Dermis microvascular lymphatic vessel endothelial cell (primary cell): ENCODE measurements at regions not wholly inside any gene's neighbourhood (a gene's known extent, or its start where the extent isn't known, plus 50 kb on each side); places are given as distances from the start of the nearest gene placed in this dataset.
A peak's percentile ranks its signal among the peaks of the same experiment; 100 is the strongest.

Experiments
- DNase-seq, 2 donors: peaks; one replicate each; pipeline versions ENCODE4 v3.0.0 to v3.0.0-alpha.2; 2010; ENCODE audit warnings: low read depth in 2 of 2

DNA sequence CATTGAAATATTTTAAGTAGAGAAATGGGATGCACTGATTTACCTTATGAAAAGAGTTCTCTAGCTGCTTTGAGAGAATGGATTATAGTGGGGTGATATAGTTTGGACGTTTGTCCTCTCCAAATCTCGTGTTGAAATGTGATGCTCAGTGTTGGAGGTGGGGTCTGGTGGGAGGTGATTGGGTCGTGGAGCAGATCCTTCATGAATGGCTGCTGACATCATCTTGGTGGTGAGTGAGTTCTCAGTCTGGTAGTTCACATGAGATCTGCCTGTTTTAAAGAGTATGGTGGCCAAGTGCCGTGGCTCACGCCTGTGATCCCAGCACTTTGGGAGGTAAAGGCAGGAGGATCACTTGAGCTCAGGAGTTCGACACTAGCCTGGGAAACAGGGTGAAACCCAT lies 58.7 kb upstream of the SH3RF3 start:
- DNase-seq: no peak

DNA sequence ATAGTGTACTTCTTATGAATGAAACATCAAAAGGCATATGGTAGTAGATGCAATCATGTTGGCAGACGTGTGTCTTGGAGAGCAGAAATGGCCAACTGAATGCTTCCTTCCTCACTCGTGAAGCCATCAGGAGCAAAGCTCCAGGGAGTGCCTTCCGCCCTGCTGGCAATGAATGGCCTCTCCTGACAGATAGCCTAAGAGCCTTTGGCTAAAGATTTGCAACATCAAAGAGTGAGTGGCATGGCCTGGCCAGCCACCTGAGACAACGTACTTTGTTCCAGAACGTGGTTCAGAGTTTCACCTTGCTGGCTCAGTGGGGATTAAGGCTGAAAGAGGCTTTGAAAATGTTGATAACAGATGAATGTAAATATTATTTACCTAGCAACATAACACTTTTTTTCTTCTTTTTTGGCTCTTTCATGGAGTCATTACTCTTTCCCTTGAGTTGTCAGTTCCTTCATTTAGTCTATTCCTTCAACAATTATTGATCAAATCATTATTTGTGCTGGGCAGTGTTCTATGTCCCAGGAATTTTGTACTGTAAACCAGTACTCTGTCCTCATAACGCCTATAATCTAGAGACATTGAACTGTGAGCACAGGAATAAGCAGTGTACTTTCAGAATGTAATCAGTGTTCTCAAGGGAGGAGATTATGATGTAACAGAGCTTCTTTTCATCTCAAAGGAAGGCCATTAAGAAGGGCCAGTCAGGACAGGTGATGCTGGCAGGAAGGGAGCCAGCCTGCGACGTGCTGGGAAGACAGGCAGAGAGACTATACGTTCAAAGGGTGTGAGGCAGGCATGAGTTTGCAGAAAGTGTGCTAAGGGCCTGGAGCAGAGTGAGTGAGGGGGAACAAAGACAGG lies 59.4 kb upstream of the SH3RF3 start:
- no peak for DNase-seq

- DNase-seq: no peak
These were observed 60.2 kb upstream of the SH3RF3 start for GRCh38 chr2:109068811-109069210.

DNA sequence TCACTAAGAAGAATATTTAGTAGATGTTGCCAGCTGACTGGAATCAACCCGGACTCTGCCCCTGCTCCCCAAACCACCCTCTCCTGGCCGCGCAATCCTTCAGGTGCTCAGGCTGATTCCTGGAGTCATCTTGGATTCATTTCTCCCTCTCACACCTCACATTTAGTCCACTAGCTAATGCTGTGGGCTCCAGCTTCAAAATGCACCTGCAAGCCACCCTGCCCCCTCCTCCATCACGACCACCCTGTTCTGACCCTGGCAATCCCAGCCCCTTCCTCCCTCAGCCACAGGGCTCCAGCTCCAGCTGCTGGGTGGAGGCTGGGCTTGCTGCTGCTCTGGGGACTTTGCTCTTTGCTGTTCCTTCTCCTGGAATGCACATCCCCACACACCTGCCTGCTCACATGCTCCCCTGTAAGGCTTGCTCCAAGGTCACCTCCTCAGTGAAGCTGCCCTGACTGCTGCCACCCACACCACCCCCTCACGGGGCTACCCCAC lies 61.3 kb upstream of the SH3RF3 start:
- DNase-seq: no peak

DNA sequence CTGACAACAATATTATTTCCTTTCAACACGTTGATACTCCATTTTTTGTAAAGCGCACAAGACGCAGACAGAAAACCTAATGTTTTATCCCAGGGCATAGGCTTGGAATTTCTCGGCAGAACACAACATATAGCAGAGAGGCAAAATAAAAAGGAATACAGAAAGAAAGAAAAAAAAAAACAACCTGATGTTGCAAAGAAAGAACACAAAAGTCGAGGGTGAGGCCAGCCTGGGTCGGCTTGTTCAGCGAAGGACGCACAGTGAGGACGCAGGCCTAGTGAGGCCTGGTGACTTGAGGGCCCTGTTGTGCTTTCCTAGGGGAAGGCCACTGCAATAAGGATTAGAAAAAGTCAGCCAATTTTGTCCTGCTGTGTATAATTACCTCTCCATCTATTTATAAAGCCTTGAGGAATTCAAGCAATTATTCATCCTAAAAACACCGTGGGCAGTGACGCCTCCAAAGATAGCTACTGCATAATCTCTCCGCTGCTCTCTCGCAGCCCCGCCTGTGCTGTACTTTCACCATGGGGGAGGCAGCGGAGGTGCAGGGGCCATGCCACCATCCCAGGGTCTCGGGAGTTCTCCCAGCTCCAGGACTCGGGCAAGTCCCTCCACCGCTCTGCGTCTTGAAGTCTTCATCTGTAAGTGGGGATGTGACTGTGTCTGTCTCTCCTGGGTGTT lies 61.9 kb upstream of the SH3RF3 start:
- no peak for DNase-seq

- no peak for DNase-seq
These were observed 62.5 kb upstream of the SH3RF3 start for GRCh38 chr2:109066501-109066900.

DNA sequence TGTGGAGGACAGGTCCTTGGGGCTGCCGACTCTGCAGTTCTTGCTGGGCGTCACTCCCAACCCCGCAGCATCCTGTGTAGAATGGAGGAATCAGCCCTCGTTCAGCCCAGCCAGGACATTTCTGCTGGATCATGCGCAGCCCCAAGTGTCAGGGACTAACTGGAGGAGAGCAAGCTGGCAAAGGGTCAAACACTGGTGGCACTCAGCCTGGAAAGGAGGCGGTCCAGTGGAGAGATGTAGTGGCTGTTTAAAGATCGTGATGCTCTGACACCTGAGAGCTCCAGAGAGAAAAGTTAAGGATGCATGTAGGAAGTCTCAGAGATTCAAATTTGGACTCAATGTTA lies 63.6 kb upstream of the SH3RF3 start:
- no peak for DNase-seq

- no peak for DNase-seq
These were observed 64.2 kb upstream of the SH3RF3 start for GRCh38 chr2:109064660-109065390.

GRCh38 chr2:109062859-109063700 lies 65.9 kb upstream of the SH3RF3 start:
- no peak for DNase-seq

- no peak for DNase-seq
These were observed 66.7 kb upstream of the SH3RF3 start for GRCh38 chr2:109062145-109062858.

DNA sequence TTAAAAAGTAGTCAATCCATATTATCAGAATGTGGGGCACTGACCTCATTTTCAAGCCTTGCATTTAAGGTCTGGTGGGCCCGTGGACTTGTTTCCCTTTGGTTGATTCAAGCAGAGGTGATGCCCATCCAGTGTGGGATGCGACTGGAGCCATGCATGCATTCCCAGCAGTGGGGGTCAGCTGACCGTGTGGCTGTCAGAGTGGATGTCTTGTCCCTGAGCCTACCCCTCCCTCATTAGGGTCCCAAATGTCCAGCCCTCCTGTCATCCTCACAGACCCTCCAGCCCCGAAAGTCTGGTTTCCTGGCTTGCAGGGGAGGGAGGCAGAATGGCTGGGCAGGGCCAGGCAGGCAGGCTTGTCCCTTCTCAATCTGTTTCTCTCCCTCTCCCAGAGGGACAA lies 67.3 kb upstream of the SH3RF3 start:
- no peak for DNase-seq

- DNase-seq: no peak
These were observed 68.5 kb upstream of the SH3RF3 start for GRCh38 chr2:109060496-109060895.

GRCh38 chr2:109059474-109060165 lies 69.4 kb upstream of the SH3RF3 start:
- no peak for DNase-seq

GRCh38 chr2:109058802-109059201 lies 69.8 kb upstream of the EDAR start:
- no peak for DNase-seq

DNA sequence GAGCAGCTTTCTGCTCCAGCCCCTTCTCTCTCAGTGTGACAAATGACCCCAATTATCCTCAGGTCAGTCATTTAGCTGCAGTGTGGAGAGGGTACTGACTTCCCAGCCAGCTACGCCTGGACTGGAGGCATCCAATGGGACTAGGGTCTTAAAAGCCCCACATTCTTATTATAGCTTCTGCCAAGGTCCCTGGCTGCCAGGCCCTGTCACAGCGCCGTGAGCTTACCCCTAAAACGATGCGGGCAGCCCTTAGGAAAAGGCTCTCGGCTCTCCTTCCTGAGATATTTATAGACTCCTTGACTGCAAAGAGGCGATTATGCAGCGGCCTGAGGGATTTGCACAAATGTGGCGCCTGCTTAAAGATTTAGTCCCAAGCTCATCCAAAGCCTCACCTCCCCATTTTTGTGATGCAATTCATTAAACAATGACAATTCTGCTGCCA lies 69.2 kb upstream of the EDAR start:
- DNase-seq: no peak

DNA sequence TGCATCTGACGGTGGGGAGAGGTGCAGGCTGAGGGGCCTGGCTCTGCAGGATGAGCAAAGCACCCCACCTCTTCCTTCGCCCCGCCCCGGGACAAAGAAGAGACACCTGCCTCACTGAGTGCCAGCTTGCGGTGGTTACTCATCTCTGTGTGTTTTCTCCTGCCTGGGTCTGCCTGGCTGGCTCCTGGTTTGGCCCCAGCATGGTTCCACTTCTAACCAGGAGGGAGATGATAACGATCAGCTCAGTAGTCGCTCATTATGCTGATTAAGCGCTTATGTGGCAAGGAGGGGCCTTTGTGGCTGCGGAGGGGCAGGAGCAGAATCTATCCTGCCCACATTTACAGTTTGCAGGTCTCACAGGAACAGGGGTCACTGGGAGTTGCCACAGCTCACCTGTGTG lies 68.7 kb upstream of the EDAR start:
- no peak for DNase-seq

- DNase-seq: no peak
These were observed 66.4 kb upstream of the EDAR start for GRCh38 chr2:109055435-109055834.

DNA sequence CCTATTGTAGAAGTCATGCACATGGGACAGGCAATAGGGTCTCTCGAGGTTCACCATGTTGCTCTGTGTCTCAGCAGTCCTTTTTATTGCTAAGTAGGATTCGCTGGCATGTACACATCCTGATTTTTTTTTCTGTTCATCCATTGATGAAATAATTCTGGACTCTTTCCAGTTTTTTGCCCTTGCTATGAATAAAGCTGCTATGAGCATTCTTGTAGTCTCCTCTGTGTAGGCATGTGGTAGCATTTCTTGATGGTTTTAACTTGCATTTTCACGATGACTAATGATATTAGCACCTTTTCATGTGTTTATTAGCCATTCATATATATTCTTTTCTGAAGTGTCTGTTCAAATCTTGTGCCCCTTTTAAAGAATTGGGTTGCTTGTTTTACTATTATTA lies 65.8 kb upstream of the EDAR start:
- peak; percentile 9 to 23 for DNase-seq

DNA sequence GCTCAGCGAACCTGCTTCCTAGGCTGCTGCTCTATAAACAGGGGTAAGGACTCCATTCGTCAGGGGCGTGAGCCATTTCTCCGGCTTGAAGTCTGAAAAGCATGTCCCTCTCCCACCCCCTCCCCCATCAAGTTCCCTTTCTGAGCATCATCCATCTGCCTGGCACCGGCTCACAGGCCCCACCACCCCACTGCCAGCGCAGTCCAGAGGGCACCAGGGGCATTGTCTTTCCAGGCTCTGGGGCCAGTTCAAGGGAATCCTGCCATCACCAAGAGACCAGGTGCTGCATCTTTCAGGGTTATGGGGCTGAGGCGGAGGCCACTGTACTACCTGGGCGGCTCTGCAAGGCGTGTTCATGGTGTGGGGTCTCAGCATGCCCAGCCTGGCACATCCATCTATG lies 64.7 kb upstream of the EDAR start:
- DNase-seq: no peak

DNA sequence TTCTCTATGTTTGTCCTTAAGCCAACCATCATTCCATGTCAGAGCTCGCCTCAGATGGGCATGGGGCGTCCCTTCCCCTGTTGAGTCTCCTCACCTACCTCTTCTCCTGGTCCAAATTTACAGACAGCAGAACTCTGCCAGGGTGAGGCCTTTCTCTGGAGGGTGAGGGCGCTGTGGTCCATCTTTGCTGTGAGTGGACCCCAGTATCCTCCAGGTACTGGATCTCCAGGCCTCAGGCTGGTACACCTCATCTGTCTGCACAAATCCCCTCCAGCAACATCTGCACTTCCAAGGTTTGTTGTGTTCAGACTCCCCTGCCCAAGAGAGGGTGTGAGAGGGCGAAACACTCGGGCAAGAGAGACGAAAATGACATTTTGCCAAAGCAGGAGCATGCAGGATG lies 63.9 kb upstream of the EDAR start:
- DNase-seq: no peak
